Stomach (tissue), 4 donors: ENCODE measurements at regions not wholly inside any gene's neighbourhood (a gene's known extent, or its start where the extent isn't known, plus 50 kb on each side); places are given as distances from the start of the nearest gene placed in this dataset.

Source experiments
- POLR2A ChIP-seq, 4 donors: fragments of 450-650 bp; IDR thresholded peaks; one replicate each; pipeline ENCODE4 v1.6.1; 2016; ENCODE audit warnings: antibody characterized with exemption in 4 of 4, control low read depth in 2 of 4, mild to moderate bottlenecking in 1 of 4, moderate library complexity in 1 of 4
- TF ChIP-seq, protein P1 (sequence below), 7 experiments: fragments of 450-650 bp in 4 of 7; fragments of 200-600 bp in 3 of 7; sonication (generic) in 3 of 7; IDR thresholded peaks; one replicate each; pipeline ENCODE4 v1.5.1; 2016 to 2019; ENCODE audit warnings: antibody characterized with exemption in 7 of 7, control low read depth in 2 of 7, mild to moderate bottlenecking in 1 of 7

DNA sequence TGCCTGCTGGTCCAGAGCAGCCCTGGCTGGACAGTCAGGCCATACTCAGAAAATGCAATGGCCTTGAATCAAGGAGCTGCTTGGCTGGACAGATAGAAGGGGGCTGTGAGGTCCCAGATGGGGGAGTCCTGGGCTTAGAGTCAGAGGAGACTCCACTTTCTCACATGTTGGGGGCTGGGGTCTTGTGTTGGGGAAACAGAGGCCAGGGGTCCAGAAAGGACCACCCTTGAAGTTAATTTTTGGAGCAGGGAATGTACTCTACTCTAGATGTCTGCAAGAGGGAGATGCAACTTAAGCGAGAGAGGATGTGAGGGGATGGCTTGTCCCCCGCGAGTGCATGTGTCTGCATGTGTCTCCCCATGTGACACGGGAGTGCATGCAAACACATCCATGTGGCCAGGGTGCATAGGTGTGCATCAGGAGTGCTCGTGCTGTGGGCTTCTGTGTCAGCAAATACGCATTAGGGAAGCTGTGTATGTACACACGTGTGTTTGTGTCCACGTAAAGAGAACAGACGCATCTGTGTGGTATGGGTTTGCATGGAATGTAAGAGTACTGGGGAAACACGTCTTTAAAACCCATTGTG is 303.2 kb downstream of the MYCN start:
- TF ChIP-seq, protein P1, sequence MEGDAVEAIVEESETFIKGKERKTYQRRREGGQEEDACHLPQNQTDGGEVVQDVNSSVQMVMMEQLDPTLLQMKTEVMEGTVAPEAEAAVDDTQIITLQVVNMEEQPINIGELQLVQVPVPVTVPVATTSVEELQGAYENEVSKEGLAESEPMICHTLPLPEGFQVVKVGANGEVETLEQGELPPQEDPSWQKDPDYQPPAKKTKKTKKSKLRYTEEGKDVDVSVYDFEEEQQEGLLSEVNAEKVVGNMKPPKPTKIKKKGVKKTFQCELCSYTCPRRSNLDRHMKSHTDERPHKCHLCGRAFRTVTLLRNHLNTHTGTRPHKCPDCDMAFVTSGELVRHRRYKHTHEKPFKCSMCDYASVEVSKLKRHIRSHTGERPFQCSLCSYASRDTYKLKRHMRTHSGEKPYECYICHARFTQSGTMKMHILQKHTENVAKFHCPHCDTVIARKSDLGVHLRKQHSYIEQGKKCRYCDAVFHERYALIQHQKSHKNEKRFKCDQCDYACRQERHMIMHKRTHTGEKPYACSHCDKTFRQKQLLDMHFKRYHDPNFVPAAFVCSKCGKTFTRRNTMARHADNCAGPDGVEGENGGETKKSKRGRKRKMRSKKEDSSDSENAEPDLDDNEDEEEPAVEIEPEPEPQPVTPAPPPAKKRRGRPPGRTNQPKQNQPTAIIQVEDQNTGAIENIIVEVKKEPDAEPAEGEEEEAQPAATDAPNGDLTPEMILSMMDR (IDR thresholded peaks at IDR 0.05): no peak
- no peak for TF ChIP-seq POLR2A (IDR thresholded peaks at IDR 0.05)
